ENCODE measurements at regions not wholly inside any gene's neighbourhood (a gene's known extent, or its start where the extent isn't known, plus 50 kb on each side); places are given as distances from the start of the nearest gene placed in this dataset.

GRCh38 chr15:70469651-70470555 is 293.5 kb downstream of the UACA start:
- no peak for ATAC-seq

DNA sequence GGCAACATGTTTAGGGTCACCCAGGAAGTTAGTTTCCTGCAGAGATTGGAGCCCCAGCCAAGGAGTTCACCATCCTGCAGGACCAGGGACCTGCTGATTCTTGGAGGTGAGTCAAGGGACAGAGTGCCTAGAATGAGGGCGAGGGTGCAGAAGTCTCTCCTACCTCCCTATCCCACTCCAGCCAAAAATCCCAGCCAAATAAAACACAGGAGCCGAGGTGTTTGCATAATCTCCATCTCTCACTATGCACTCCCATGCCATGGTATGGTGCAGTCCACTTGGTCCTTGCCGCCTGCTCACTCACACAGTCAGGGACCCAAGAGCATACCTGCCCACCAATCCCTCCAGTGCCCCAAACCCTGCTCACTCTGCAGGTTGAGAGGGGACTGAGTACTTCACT is 294.2 kb downstream of the UACA start:
- ATAC-seq, result no peak

- ATAC-seq, result peak; percentile 42 to 74
Observed at GRCh38 chr15:70466895-70467529, 296.3 kb downstream of the UACA start.

DNA sequence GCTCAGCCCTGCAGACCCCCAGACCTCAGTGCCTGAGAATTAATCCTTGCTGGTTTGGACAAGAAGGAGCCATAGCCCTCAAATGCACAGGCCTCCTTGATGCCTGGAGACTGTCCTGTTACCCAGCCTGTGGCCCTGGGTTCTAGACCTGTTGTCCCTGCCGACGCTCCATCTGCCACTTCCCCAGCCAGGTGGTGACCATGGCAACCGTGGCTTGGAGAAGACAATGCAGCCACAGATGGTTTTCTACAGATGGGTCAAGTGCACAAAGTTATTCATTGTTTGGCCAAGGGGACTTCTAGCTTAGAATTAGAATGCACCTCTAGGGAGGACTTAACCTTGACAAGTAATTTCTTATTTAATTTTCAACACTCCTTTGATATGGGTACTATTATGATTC is 297.1 kb downstream of the UACA start:
- no peak for ATAC-seq

DNA sequence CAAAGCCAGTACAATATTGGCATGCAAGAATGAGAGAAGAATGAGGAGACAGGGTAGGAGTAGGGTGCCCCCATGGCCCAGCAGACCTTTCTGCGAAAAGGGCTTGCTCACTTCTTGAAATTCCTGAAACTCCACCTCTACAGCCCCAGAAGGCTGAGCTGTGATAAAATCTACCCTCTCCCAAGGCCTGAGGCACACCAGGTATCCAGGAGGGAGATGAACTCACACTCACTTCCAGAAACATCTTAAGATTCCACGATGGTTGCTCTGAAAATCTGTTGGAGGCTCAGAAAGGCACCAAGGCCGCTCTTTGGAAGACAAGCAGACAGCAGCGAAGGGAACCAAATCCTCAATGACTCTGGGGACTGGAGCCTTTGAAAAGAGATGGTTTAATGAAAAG is 297.5 kb downstream of the UACA start:
- ATAC-seq, result no peak

DNA sequence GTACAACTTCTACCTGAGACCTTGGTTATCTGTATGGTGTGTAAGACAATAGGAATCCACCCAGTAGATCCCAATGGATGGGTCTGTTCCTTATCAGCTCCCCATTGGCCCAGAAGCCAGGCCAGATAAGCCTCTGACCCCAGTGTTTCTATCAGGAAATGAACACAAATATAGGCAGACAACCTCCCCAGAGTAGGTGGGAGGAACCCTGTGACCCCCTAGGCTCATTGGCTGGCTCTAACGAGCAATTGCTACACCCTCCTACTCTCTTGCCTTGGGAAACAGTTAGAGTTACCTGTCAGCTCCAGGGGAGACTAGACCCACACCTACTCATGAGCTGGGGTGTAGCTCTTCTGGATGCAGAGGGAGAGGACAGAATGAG is 299.9 kb downstream of the UACA start:
- no peak for ATAC-seq

DNA sequence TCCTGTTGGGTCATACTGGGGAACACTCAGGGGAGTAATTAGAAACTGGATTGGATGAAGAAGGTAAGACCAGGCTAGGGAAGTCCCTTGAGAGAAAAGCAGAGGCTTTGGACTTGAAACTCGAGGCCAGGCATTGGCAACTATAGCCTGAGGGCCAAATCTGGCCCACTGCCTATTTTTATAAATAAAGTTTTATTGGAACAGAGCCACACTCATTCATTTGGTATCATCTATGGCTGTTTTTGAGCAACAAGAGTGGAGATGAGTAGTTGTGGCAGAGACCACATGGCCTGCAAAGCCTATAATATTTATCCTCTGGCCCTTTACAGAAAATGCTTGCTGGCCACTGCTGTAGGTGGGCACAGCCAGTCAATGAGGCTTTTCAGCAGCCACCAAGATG is 301.4 kb downstream of the UACA start:
- ATAC-seq, result no peak

- ATAC-seq, result no peak
Observed at GRCh38 chr15:70461017-70461416, 302.3 kb downstream of the UACA start.

DNA sequence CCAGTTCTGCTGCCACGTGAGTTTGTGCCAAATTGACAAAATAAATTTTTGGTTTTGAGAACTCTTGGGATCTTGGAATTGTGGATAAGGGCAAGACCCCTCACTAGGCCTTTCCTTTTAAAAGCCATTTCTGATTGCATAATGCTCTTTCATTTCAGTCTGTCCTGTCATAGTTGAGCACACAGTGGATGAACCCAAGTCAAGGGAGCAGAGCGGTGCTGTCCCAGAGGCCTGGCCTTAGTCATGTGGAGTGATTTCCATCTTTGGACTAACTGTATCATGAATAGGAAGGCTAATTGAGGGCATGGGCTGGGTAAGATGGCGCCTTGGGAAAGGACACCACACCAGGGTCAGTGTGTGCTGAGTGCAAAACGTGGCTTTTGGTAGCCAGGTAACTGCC is 304.0 kb downstream of the UACA start:
- ATAC-seq, result no peak

- ATAC-seq, result no peak
Observed at GRCh38 chr15:70453766-70454165, 309.6 kb downstream of the UACA start.

DNA sequence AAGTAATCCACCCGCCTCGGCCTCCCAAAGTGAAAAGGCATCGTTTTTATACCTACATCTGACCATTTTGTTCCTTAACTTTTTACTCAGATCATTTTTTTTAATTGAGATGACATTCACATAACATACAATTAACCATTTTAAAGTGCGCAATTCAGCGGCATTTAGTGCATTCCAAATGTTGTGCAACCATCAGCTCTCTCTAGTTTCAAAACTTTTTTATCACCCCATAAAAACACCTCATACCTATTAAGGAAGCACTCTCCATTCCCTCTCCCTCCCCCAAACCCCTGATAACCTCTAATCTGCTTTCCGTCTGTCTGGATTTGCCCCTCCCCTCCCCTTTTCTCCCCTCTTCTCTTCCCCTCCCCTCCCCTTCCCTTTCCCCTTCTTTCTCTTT is 310.1 kb downstream of the UACA start:
- no peak for ATAC-seq

DNA sequence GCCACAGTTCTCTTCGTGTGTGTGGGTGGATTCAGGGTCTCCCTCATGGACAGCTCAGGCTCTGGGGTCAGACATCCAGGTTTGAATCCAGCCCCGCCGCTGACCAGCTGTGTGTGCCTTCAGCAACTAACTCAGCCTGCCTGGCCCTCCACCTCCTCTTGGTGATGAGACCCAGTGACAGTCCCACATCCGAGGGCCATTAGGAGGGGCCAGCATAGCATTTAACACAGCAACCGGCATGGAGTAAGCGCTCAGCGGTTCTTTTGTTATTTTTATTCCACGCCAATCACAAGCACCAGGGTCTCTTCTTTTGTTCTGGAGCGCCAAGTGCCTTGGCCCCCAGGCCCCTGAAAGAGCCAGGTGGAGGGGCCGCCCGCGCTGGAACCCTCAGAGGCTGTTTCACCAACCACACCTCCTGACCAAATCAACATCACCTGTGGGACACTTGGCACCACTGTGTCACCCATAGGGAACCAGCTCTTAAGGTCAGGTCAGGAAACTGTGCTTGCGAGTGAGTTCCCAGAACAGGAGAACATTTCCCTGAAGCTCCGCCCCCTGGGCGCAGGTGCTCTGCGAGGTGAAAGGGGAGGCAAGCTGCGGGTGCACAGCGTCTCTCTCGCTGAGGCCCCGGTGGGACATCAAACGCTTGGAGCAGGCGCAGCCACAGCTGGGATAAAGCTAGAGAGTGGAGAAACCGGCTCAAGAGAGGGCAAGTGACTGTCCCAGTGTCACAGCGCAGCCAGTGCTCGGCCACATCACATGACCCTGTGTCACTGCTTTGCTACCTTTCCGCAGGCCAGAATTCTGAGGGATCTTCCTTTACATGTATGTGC is 311.3 kb downstream of the UACA start:
- peak; percentile 33 to 47 for ATAC-seq

DNA sequence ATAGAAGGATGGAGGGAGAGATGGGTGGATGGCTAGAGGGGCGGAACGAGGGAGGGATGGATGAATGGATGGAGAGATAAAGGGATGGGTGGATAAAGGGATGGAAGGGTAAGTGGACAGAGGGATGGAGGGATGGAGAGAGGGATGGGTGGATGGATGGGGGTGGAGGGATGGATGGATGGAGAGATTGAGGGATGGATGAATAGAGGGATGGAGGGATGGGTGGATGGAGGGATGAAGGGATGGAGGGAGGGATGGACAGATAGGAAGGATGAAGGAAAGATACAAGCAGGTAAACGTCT is 313.3 kb downstream of the UACA start:
- ATAC-seq, result no peak

DNA sequence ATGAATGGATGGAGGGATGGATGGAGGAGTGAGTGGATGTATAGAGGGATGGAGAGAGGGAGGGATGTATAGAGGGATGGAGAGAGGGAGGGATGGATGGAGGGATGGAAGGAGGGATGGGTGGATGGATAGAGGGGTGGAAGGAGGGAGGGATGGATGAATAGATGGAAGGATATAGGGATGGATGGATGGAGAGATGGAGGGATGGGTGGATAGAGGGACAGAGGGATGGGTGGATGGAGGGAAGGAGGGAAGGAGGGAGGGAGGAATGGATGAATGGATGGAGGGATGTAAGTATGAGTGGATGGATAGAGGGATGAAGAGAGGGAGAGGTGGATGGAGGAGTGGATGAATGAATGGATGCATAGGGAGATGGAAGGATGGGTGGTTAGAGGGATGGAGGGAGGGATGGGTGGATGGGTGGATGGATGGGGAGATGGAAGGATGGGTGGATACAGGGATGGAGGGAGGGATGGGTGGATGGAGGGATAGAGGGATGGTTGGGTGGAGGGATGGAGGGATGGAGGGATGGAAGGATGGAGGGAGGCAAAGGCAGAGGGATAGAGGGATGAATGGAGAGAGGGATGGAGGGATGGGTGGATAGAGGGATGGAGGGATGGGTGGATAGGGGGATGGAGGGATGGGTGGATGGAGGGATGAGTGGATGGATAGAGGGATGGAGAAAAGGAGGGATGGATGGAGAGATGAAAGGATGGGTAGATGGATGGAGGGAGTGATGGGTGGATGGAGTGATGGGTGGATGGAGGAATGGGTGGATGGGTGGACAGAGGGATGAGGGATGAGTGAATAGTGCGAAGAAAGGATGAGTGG is 313.8 kb downstream of the UACA start:
- ATAC-seq, result no peak

GRCh38 chr15:70447928-70448698 is 315.2 kb downstream of the UACA start:
- peak; percentile 43 to 52 for ATAC-seq

- ATAC-seq, result peak in 1 of 2 donors; percentile 8
Observed at GRCh38 chr15:70447521-70447920, 315.8 kb downstream of the UACA start.

DNA sequence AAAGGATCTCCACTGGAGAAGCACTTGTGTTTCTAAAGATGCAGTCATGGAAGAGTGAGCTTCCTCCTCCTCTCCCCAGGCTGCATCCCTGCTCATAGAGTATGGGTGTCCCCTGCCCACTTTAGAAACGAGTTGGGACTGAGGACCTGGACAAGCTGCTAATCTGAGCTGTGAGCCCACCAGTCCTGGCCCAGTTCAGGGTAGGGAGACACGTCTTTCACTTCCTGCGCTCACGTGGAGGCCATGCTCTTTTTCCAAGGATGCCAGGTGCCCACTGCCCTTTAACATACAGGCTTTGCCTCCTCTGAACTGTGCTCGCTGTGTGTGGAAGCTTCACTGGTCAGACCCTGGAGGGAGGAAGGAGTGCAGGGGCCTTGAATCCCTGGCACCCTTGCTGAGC is 316.3 kb downstream of the UACA start:
- no peak for ATAC-seq

DNA sequence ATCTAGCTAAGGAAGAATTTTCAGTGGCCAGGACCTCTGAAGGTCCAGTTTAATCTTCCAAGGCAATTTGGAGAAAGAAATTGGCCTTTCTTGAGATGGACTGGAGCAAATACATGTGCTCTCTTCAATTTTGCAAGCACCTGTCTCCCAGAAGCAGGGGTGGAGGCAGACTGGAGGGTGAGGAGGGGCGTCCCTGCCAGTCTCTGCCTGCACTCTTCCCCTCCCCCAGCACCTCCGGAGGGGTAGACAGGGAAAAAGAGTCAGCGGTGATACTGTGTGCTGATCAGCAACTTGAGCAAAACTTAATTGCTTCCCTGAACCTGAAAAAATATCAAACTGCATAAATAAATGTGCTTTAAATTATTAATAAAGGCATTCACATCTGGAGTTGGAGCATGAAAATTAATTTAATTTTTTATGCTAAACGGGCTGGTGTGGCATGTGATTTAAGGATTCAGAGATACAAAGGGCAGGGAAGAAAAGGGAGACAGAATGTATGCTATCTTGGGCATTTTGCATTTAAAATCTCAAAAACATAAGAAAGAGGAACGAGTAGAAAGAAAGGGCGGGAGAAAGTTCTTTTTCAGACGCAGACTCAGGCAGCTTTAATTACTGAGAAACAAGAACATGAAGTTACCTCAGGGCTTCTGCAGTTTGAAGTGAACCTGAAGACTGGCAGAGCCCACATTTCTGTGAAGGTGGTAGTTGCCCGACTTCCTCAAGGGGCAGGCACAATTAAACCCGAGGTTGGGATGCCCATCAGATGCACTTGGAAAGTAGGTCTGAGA is 319.7 kb downstream of the UACA start:
- no peak for ATAC-seq

DNA sequence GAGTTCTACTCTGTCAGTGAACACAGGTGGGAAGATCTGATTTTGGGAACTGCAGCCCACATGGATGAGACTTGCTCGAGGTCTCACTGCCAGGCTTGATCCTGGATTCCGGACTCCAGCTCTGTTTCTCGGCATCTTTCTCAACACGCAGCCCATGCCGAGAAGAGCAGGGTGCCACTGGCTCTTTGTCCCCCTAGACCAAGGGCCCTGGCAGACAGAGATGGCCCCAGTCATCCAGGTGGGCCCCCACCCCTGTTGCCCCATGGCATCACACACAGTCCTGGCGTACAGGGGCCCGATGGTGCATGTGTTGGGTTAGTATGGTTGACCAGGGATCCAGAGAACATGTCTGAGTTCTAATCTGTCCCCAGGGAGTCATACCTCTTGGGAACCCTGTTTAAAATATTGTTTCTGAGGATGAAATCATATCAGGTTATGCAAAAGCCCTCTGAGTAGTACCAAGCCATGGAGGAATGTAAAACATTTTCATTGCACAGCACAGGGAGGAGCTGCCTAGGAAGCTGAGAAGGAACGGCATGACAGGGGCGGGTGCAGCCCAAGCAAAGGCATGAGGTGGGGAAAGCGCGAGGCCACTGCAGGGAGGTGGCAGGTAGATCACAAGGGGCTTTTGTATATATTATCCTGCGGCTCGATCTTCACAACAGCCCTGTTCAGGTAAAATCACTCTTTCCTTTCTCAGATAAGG is 320.6 kb downstream of the UACA start:
- ATAC-seq, result no peak

DNA sequence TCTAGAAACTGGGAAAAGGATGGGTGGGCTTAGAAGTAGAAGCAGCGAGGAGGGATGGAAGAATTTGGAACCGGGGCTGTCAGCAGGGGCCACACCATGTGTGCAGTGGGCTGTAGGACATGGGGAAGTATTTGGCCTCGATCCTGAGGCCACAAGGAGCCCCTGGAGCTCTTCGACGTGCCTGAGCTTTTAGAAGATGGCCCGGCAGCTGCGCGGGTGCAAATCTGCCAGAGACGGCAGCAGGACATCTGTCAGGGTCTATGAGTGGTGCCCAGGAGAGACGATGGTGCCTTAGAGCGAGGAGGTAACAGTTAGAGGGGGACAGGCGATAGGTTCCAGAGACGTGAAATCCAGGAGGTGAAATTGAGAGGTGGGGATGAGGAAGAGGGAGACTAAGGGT is 321.1 kb downstream of the UACA start:
- no peak for ATAC-seq
